Endodermal cell (in vitro differentiated cells): ENCODE measurements at regions not wholly inside any gene's neighbourhood (a gene's known extent, or its start where the extent isn't known, plus 50 kb on each side); places are given as distances from the start of the nearest gene placed in this dataset.

Source experiments
- DNase-seq: peaks from one replicate; pipeline ENCODE4 v3.0.0-alpha.2; 2017
- H3K27ac ChIP-seq: 2 replicates; pipeline ENCODE4 v1.5.1; 2013; ENCODE audit warnings: mild to moderate bottlenecking, low read depth, low read length, moderate library complexity
- H3K27me3 ChIP-seq: 2 replicates; pipeline ENCODE4 v1.6.1; 2013; ENCODE audit warnings: mild to moderate bottlenecking, low read length, moderate library complexity; ENCODE audit not compliant: insufficient read depth, control insufficient read depth, poor library complexity, severe bottlenecking
- H3K36me3 ChIP-seq: 2 replicates; pipeline ENCODE4 v1.7.0; 2013; ENCODE audit warnings: mild to moderate bottlenecking, low read length, moderate library complexity; ENCODE audit not compliant: control insufficient read depth, insufficient read depth
- H3K4me1 ChIP-seq: one replicate; pipeline ENCODE4 v1.7.0; 2013; ENCODE audit warnings: low read length; ENCODE audit not compliant: control insufficient read depth, insufficient read depth
- H3K4me3 ChIP-seq: 2 replicates; pipeline ENCODE4 v1.5.1; 2013; ENCODE audit warnings: mild to moderate bottlenecking, low read length, moderate library complexity
- H3K9ac ChIP-seq: 2 replicates; pipeline ENCODE4 v1.6.1; 2013; ENCODE audit warnings: mild to moderate bottlenecking, low read length, moderate library complexity; ENCODE audit not compliant: poor library complexity, severe bottlenecking; ENCODE audit errors: extremely low read depth
- H3K9me3 ChIP-seq: 2 replicates; pipeline ENCODE4 v1.6.1; 2013; ENCODE audit warnings: mild to moderate bottlenecking, low read length, moderate library complexity; ENCODE audit not compliant: control insufficient read depth
- H3K27ac Mint-ChIP-seq: 2 replicates; pipeline ENCODE4 v1.8.0; 2020; ENCODE audit warnings: mixed read lengths
- H3K27me3 Mint-ChIP-seq: 2 replicates; pipeline ENCODE4 v1.8.0; 2021; ENCODE audit warnings: mild to moderate bottlenecking, mixed read lengths; ENCODE audit not compliant: insufficient read depth
- H3K36me3 Mint-ChIP-seq: 2 replicates; pipeline ENCODE4 v1.8.0; 2020; ENCODE audit warnings: low read depth, mixed read lengths
- H3K4me1 Mint-ChIP-seq: 2 replicates; pipeline ENCODE4 v1.8.0; 2020; ENCODE audit warnings: mixed read lengths
- H3K4me3 Mint-ChIP-seq: 2 replicates; pipeline ENCODE4 v1.8.0; 2020; ENCODE audit warnings: mild to moderate bottlenecking, moderate library complexity, mixed read lengths
- H3K9me3 Mint-ChIP-seq: 2 replicates; pipeline ENCODE4 v1.8.0; 2020; ENCODE audit warnings: mild to moderate bottlenecking, mixed read lengths
- WGBS, 2 experiments: methylation state at CpG; one replicate each; pipeline versions ENCODE4 v1.1.5 to v1.1.7; 2013; ENCODE audit warnings: missing lambda C conversion rate in 2 of 2, mixed read lengths in 1 of 2; ENCODE audit not compliant: insufficient coverage in 1 of 2, insufficient read length in 1 of 2; 5-methylcytosine and 5-hydroxymethylcytosine counted together
- TF ChIP-seq, protein P1 (sequence below): fragments of 200-600 bp; sonication (generic); conservative IDR thresholded peaks from 2 replicates; pipeline ENCODE4 v1.5.0; 2021; ENCODE audit warnings: antibody characterized with exemption, mild to moderate bottlenecking

DNA sequence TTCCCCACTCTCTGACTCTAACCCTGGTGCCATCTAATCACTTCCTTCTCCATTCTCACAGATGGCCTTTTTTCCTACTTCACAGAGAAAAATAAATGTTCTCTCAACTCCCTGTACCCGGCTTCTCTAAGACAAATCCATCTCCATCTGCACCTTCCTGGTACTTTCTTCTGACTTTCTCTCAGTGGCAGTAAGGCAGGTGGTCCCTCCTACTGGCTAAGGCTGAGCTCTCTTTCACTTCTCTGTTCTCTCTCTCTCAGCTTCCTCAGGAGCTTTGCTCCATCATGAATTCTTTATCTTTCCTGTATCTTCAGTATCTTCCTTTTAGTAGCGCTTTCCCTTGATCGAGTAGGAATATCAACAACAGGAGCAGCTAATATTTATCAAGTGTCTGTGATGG is 421.6 kb downstream of the TMEM135 start:
- H3K4me3 ChIP-seq, result no peak overlapping the region
- Mint-ChIP-seq H3K4me3 (no peak overlapping the region), H3K9me3 (no peaks in the 10 kb centered on the region), H3K4me1 (no peaks in the 10 kb centered on the region), H3K27ac (no peak overlapping the region), H3K27me3 (no peaks in the 10 kb centered on the region), H3K36me3 (no peaks in the 10 kb centered on the region)
- TF ChIP-seq, protein P1, sequence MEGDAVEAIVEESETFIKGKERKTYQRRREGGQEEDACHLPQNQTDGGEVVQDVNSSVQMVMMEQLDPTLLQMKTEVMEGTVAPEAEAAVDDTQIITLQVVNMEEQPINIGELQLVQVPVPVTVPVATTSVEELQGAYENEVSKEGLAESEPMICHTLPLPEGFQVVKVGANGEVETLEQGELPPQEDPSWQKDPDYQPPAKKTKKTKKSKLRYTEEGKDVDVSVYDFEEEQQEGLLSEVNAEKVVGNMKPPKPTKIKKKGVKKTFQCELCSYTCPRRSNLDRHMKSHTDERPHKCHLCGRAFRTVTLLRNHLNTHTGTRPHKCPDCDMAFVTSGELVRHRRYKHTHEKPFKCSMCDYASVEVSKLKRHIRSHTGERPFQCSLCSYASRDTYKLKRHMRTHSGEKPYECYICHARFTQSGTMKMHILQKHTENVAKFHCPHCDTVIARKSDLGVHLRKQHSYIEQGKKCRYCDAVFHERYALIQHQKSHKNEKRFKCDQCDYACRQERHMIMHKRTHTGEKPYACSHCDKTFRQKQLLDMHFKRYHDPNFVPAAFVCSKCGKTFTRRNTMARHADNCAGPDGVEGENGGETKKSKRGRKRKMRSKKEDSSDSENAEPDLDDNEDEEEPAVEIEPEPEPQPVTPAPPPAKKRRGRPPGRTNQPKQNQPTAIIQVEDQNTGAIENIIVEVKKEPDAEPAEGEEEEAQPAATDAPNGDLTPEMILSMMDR, result no peak
- H3K9me3 ChIP-seq, result no peaks in the 10 kb centered on the region
- no peak for DNase-seq
- H3K36me3 ChIP-seq, result no peaks in the 10 kb centered on the region
- H3K27me3 ChIP-seq, result no peaks in the 10 kb centered on the region
- H3K4me1 ChIP-seq, result no peaks in the 10 kb centered on the region
- WGBS, 2 experiments, result 90 to 100% methylated on average over 1 to 3 of the region's 3 CpGs
- H3K27ac ChIP-seq, result no peak overlapping the region
- no peak overlapping the region for H3K9ac ChIP-seq

DNA sequence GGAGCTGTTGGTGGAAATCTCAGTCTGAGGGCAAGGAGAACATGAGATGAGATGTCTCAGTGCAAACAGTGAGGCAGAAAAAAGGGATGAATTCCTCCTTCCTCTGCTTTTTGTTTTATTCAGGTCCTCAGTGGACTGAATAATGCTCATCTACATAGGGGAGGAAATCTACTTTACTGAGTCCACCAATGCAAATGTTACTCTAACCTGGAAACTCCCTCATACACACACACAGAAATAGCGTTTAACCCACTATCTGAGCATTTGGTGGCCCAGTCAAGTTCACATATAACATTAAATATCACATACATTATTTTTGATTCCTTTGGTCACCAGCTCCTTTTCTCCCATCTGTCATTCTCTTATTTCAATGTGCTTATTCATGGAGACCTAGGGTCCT is 418.8 kb downstream of the TMEM135 start:
- no peaks in the 10 kb centered on the region for H3K36me3 Mint-ChIP-seq
- Histone ChIP-seq H3K27me3 (no peaks in the 10 kb centered on the region), H3K36me3 (no peaks in the 10 kb centered on the region), H3K4me3 (no peak overlapping the region), H3K9ac (no peak overlapping the region), H3K4me1 (no peaks in the 10 kb centered on the region), H3K27ac (no peak overlapping the region), H3K9me3 (no peaks in the 10 kb centered on the region)
- no peak overlapping the region for H3K4me3 Mint-ChIP-seq
- TF ChIP-seq, protein P1, result no peak
- no peak for DNase-seq
- H3K9me3 Mint-ChIP-seq, result no peaks in the 10 kb centered on the region
- H3K4me1 Mint-ChIP-seq, result no peaks in the 10 kb centered on the region
- WGBS, 2 experiments, result 91 to 100% methylated on average over 1 of the region's 1 CpG
- H3K27me3 Mint-ChIP-seq, result no peaks in the 10 kb centered on the region
- H3K27ac Mint-ChIP-seq, result no peak overlapping the region

DNA sequence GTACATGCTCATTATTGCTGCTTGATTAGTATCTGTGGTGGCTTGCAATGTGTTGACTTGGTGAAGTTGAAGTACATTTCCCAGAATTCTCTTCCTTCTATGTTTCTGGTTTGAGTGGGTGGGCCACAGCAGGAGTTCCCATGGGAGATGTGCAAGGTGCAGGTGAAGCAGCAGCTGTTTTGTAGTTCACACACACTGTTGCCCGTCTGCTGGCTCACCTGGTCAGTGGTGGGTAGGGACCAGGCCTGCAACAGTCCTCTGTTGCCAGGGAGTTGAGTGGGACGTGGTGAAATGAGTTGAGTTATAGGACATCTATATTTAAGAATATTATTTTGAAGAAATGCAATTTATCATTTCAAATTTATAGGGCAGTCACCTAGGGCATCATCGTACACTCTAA is 417.4 kb downstream of the TMEM135 start:
- WGBS, 2 experiments, result 81% methylated on average over 1 of the region's 3 CpGs; no CpG with 5 or more reads in 1 of the 2 experiments
- no peak overlapping the region for H3K4me3 ChIP-seq
- Mint-ChIP-seq H3K4me3 (no peak overlapping the region), H3K36me3 (no peaks in the 10 kb centered on the region), H3K9me3 (no peaks in the 10 kb centered on the region), H3K27me3 (no peaks in the 10 kb centered on the region), H3K4me1 (no peaks in the 10 kb centered on the region), H3K27ac (no peak overlapping the region)
- no peaks in the 10 kb centered on the region for H3K27me3 ChIP-seq
- H3K9ac ChIP-seq, result no peak overlapping the region
- no peaks in the 10 kb centered on the region for H3K4me1 ChIP-seq
- H3K36me3 ChIP-seq, result no peaks in the 10 kb centered on the region
- no peak for DNase-seq
- no peaks in the 10 kb centered on the region for H3K9me3 ChIP-seq
- no peak overlapping the region for H3K27ac ChIP-seq
- TF ChIP-seq, protein P1, result no peak
